Skeletal muscle tissue (tissue), 3 donors: ENCODE measurements at regions not wholly inside any gene's neighbourhood (a gene's known extent, or its start where the extent isn't known, plus 50 kb on each side); places are given as distances from the start of the nearest gene placed in this dataset.
"Not testable (repeated sequence)": the region's sequence is repeated elsewhere in the genome, so short reads cannot be mapped to it uniquely, and the experiment has no call there.

Experiments used
- H3K27ac ChIP-seq: one replicate; pipeline ENCODE4 v1.7.0; 2013; ENCODE audit warnings: mild to moderate bottlenecking, low read depth, low read length, inconsistent platforms
- H3K27me3 ChIP-seq, 3 donors: one replicate each; pipeline ENCODE4 v1.7.0; 2013; ENCODE audit warnings: low read length in 3 of 3; ENCODE audit not compliant: control insufficient read depth in 3 of 3, insufficient read depth in 3 of 3
- H3K36me3 ChIP-seq, 3 donors: one replicate each; pipeline ENCODE4 v1.7.0; 2013; ENCODE audit warnings: low read length in 3 of 3; ENCODE audit not compliant: control insufficient read depth in 3 of 3, insufficient read depth in 3 of 3
- H3K4me1 ChIP-seq, 3 donors: one replicate each; pipeline ENCODE4 v1.7.0; 2013; ENCODE audit warnings: low read length in 3 of 3, mild to moderate bottlenecking in 3 of 3; ENCODE audit not compliant: control insufficient read depth in 3 of 3, insufficient read depth in 3 of 3
- H3K4me3 ChIP-seq, 3 donors: one replicate each; pipeline ENCODE4 v1.7.0; 2013; ENCODE audit warnings: low read length in 3 of 3
- H3K9ac ChIP-seq, 3 donors: one replicate each; pipeline ENCODE4 v1.7.0; 2013; ENCODE audit warnings: low read length in 3 of 3, mild to moderate bottlenecking in 3 of 3, moderate library complexity in 2 of 3, low read depth in 1 of 3
- H3K9me3 ChIP-seq, 3 donors: one replicate each; pipeline ENCODE4 v1.7.0; 2013; ENCODE audit warnings: low read length in 3 of 3; ENCODE audit not compliant: control insufficient read depth in 3 of 3
- donor health status: Osteomylitis.

DNA sequence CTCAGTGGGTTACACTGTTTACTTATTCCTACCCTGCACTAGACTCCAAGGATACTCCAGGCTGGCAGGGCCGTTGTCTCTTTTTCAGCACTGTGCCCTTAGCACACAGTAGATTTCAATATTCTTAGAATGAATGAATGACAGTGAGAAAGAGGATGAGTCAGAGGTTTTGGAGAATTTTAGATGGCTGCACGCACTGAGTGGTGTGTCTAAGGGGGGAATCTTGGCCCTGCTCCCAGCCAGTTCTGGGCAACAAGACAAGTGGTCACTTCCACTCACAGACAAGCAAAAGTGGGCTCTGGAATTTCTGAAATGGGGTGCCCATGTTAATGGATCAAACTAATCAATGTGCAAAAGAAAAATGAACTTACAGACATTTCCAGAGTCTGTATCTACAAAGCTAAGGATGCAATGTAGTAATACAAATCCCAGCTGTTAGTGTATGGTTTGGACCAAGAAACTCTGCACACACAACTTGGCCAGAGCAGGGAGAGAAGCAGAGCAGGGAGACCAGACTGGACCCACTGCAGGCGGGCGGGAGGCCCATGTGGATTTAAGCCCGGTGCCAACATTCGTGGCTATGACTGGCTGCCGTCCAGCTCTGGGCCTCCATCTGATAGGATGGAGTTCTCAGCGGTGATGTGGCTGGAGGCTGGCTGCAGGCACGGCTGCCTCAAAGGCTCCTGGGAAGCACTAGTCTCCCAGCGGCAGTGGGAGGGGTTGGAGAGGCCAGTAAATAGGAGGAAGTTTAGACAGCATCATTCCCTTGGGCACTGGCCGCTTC is 95.6 kb upstream of the CDYL2 start:
- Histone ChIP-seq H3K9me3 (peaks cover 0 to 3% (median 0%) of the 10 kb centered on the region in 3 donors), H3K9ac (no peak overlapping the region), H3K36me3 (no peaks in the 10 kb centered on the region), H3K4me3 (peak overlapping the region in 1 of 3 donors; percentile 51), H3K27ac (peak overlapping the region; percentile 41), H3K4me1 (peaks cover 5 to 8% (median 6%) of the 10 kb centered on the region in 3 donors), H3K27me3 (no peaks in the 10 kb centered on the region)

DNA sequence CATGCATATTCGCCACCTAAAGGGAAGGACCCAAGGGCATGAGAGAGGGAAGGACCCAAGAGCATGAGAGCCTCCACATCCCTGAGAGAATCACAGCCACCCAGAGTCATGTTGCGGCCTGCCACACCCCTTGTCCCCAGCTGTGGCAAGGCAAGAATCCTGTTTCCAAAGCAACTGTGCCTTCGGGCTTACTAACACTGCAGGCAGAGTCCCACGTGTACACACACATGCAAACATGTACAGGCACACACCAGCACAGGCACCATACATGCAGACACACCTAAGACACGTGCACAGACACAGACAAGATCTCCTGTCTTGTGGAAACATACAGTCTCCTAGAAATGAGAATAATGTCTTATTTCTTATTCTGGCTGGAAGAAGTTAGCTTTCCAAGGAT is 92.4 kb upstream of the CDYL2 start:
- no peaks in the 10 kb centered on the region for H3K27me3 ChIP-seq
- H3K27ac ChIP-seq: no peak overlapping the region
- peaks cover 5 to 8% (median 6%) of the 10 kb centered on the region in 3 donors for H3K4me1 ChIP-seq
- H3K9ac ChIP-seq: no peak overlapping the region
- H3K4me3 ChIP-seq: no peak overlapping the region
- peaks cover 0 to 3% (median 0%) of the 10 kb centered on the region in 3 donors for H3K9me3 ChIP-seq
- no peaks in the 10 kb centered on the region for H3K36me3 ChIP-seq

GRCh38 chr16:80894091-80894490 is 89.7 kb upstream of the CDYL2 start:
- H3K9me3 ChIP-seq: peaks cover 0 to 3% (median 0%) of the 10 kb centered on the region in 3 donors
- H3K36me3 ChIP-seq: no peaks in the 10 kb centered on the region
- H3K27me3 ChIP-seq: no peaks in the 10 kb centered on the region
- no peak overlapping the region for H3K9ac ChIP-seq
- H3K4me3 ChIP-seq: no peak overlapping the region
- H3K4me1 ChIP-seq: no peaks in the 10 kb centered on the region
- H3K27ac ChIP-seq: no peak overlapping the region

DNA sequence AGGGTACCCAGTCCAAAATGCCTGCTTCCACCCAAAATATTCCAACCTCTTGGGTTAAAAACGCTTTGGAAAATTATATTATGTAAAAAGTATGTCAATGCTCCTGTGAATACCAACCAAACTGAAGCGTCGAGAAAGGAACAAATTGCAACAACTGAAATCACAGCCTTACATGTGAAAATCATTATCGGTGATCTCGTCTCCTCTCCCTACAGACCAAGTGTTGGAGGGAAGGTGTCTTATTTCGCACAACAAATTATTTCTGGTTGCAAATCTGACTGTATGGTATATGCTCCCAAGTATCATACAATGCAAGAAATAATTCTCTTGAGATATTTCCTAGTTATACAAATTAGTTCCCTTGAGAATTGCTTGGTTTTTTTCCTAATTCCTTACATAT is 89.3 kb upstream of the CDYL2 start:
- Histone ChIP-seq H3K27ac (no peak overlapping the region), H3K36me3 (no peaks in the 10 kb centered on the region), H3K9me3 (peaks cover 0 to 3% (median 0%) of the 10 kb centered on the region in 3 donors), H3K4me1 (no peaks in the 10 kb centered on the region), H3K27me3 (no peaks in the 10 kb centered on the region), H3K4me3 (no peak overlapping the region), H3K9ac (no peak overlapping the region)

DNA sequence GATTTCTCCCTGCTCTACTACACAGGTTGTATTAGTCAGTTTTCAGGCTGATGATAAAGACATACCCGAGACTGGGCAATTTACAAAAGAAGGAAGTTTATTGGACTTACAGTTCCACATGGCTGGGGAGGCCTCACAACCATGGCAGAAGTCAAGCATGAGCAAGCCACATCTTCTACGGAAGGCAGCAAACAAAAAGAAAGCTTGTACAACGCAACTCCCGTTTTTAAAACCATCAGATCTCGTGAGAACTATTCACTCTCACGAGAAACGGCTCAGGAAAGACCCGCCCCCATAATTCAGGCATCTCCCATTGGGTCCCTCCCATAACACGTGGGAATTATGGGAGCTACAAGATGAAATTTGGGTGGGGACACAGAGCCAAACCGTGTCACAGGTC is 88.0 kb upstream of the CDYL2 start:
- H3K4me3 ChIP-seq, H3K9ac ChIP-seq, H3K27me3 ChIP-seq: not testable (repeated sequence)

GRCh38 chr16:80889779-80890359 is 85.5 kb upstream of the CDYL2 start:
- no peak overlapping the region for H3K27ac ChIP-seq
- no peak overlapping the region for H3K9ac ChIP-seq
- no peaks in the 10 kb centered on the region for H3K36me3 ChIP-seq
- no peak overlapping the region for H3K4me3 ChIP-seq
- H3K27me3 ChIP-seq: no peaks in the 10 kb centered on the region
- no peaks in the 10 kb centered on the region for H3K4me1 ChIP-seq
- H3K9me3 ChIP-seq: no peaks in the 10 kb centered on the region

More for the DNA sequence above, 88.0 kb upstream of the CDYL2 start:
- H3K9me3 ChIP-seq, H3K27ac ChIP-seq, H3K4me1 ChIP-seq, H3K36me3 ChIP-seq: not testable (repeated sequence)

DNA sequence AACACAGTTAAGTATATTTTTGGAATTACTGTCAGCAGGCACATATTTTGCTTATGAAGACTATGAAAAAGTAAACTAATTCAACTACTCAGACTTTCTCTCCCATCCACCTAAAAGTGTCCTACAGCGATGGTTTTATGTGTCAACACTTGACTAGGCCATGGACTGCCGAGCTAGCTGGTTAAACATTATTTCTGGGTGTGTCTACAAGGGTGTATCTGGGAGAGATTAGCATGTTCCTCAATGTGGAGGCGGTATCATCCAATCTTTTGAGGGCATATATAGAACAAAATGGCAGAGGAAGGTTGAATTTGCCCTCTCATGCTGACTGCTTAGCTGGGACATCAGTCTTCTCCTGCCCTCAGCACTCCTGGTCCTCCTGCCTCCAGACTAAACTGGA is 82.7 kb upstream of the CDYL2 start:
- H3K36me3 ChIP-seq: no peaks in the 10 kb centered on the region
- H3K4me1 ChIP-seq: no peaks in the 10 kb centered on the region
- no peak overlapping the region for H3K9ac ChIP-seq
- no peak overlapping the region for H3K4me3 ChIP-seq
- H3K27ac ChIP-seq: no peak overlapping the region
- H3K9me3 ChIP-seq: no peaks in the 10 kb centered on the region
- no peaks in the 10 kb centered on the region for H3K27me3 ChIP-seq

- H3K27ac ChIP-seq: no peak overlapping the region
- H3K4me3 ChIP-seq: no peak overlapping the region
- no peaks in the 10 kb centered on the region for H3K4me1 ChIP-seq
- H3K36me3 ChIP-seq: no peaks in the 10 kb centered on the region
- no peaks in the 10 kb centered on the region for H3K27me3 ChIP-seq
- H3K9ac ChIP-seq: no peak overlapping the region
- H3K9me3 ChIP-seq: no peaks in the 10 kb centered on the region
These were observed 79.4 kb upstream of the CDYL2 start for GRCh38 chr16:80883816-80884215.

GRCh38 chr16:80883159-80883642 is 78.8 kb upstream of the CDYL2 start:
- no peak overlapping the region for H3K27ac ChIP-seq
- H3K4me3 ChIP-seq: no peak overlapping the region
- no peaks in the 10 kb centered on the region for H3K4me1 ChIP-seq

GRCh38 chr16:80875616-80876015 is 71.2 kb upstream of the CDYL2 start:
- Histone ChIP-seq H3K9ac (no peak overlapping the region), H3K4me1 (no peaks in the 10 kb centered on the region), H3K27ac (no peak overlapping the region), H3K36me3 (no peaks in the 10 kb centered on the region), H3K9me3 (no peaks in the 10 kb centered on the region), H3K4me3 (no peak overlapping the region), H3K27me3 (no peaks in the 10 kb centered on the region)

More at GRCh38 chr16:80883159-80883642, 78.8 kb upstream of the CDYL2 start:
- Histone ChIP-seq H3K9me3 (no peaks in the 10 kb centered on the region), H3K27me3 (no peaks in the 10 kb centered on the region), H3K36me3 (no peaks in the 10 kb centered on the region), H3K9ac (no peak overlapping the region)
